Thyroid gland (tissue), 4 donors: ENCODE measurements at regions not wholly inside any gene's neighbourhood (a gene's known extent, or its start where the extent isn't known, plus 50 kb on each side); places are given as distances from the start of the nearest gene placed in this dataset.

Source experiments
- POLR2A ChIP-seq, 2 donors: fragments of 450-650 bp; IDR thresholded peaks; one replicate each; pipeline ENCODE4 v1.6.1; 2017; ENCODE audit warnings: antibody characterized with exemption in 2 of 2, mild to moderate bottlenecking in 2 of 2, moderate library complexity in 1 of 2
- TF ChIP-seq, protein P1 (sequence below), 6 experiments: fragments of 200-600 bp in 3 of 6; fragments of 450-650 bp in 3 of 6; sonication (generic) in 3 of 6; IDR thresholded peaks; one replicate each; pipeline ENCODE4 v1.5.1; 2016 to 2019; ENCODE audit warnings: antibody characterized with exemption in 6 of 6, mild to moderate bottlenecking in 2 of 6, inconsistent platforms in 1 of 6, moderate library complexity in 1 of 6

DNA sequence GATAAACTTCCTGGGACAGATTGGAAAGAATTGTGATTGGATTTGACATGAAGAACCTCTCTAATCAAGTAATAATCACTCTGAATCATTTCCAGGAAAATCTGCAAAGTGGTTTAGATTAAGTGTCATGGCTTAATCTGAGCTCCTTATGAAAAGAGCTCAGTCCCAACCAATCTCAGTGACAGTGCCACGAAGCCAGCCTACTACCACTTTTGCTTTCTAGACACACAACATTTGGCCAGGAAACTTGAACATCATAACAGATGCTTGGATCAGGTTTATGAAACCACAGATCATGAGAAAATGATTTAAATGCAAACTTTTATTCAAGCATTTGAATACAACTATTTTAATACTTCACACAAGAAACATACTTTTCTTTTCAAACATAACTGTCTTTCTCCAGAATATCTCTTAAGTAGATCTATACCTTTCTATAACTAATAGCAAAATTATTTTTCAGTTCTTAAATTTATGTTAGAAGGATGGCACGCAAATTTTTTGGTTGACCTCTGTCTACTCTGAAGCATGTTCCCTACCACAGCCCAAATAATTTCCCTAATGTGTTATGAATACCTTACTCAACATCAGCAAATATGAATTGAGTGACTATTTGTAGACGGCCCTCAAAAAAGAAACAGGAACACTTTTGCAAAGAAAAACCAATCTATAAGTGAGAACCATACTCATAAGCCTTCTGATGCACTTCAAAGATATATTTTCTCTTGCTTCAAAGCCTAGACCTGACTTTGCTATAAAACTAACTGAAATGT, 495.0 kb upstream of the ZNF385D start:
- TF ChIP-seq, protein P1, sequence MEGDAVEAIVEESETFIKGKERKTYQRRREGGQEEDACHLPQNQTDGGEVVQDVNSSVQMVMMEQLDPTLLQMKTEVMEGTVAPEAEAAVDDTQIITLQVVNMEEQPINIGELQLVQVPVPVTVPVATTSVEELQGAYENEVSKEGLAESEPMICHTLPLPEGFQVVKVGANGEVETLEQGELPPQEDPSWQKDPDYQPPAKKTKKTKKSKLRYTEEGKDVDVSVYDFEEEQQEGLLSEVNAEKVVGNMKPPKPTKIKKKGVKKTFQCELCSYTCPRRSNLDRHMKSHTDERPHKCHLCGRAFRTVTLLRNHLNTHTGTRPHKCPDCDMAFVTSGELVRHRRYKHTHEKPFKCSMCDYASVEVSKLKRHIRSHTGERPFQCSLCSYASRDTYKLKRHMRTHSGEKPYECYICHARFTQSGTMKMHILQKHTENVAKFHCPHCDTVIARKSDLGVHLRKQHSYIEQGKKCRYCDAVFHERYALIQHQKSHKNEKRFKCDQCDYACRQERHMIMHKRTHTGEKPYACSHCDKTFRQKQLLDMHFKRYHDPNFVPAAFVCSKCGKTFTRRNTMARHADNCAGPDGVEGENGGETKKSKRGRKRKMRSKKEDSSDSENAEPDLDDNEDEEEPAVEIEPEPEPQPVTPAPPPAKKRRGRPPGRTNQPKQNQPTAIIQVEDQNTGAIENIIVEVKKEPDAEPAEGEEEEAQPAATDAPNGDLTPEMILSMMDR (IDR thresholded peaks at IDR 0.05), result no peak
- no peak for TF ChIP-seq POLR2A (IDR thresholded peaks at IDR 0.05)
